Sigmoid colon (tissue), 4 donors: ENCODE measurements at regions not wholly inside any gene's neighbourhood (a gene's known extent, or its start where the extent isn't known, plus 50 kb on each side); places are given as distances from the start of the nearest gene placed in this dataset.

Experiments used
- EP300 ChIP-seq, 4 donors: sonication (generic); formaldehyde crosslinking; IDR thresholded peaks; one replicate each; pipeline ENCODE4 v1.6.1; 2017; ENCODE audit warnings: antibody characterized with exemption in 4 of 4
- POLR2A ChIP-seq, 2 donors: fragments of 450-650 bp; IDR thresholded peaks; one replicate each; pipeline ENCODE4 v1.6.1; 2016; ENCODE audit warnings: antibody characterized with exemption in 2 of 2, mild to moderate bottlenecking in 2 of 2, moderate library complexity in 2 of 2
- TF ChIP-seq, protein P1 (sequence below), 4 experiments: fragments of 450-650 bp in 3 of 4; fragments of 200-600 bp in 1 of 4; IDR thresholded peaks; one replicate each; pipeline ENCODE4 v1.5.1; 2016 to 2019; ENCODE audit warnings: antibody characterized with exemption in 4 of 4, mild to moderate bottlenecking in 3 of 4, moderate library complexity in 2 of 4

DNA sequence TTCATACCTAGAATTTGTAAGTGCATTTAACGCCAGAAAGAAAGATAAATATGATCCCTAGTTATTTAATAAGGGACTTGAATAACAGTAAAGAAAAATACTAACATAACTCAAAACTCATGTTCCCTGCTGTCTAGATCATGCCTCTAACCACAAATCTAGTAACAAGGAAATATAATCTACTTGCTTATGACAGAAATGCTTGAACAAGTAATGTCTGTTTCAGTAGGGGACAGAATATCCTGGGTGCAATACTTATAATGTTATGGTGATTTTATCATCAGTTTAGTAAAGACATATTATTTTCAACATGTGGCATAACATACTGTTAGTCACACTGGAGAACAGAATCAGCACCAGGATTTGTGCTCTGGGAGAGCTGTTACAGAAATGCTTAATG is 861.9 kb upstream of the SLITRK1 start:
- TF ChIP-seq, protein P1, sequence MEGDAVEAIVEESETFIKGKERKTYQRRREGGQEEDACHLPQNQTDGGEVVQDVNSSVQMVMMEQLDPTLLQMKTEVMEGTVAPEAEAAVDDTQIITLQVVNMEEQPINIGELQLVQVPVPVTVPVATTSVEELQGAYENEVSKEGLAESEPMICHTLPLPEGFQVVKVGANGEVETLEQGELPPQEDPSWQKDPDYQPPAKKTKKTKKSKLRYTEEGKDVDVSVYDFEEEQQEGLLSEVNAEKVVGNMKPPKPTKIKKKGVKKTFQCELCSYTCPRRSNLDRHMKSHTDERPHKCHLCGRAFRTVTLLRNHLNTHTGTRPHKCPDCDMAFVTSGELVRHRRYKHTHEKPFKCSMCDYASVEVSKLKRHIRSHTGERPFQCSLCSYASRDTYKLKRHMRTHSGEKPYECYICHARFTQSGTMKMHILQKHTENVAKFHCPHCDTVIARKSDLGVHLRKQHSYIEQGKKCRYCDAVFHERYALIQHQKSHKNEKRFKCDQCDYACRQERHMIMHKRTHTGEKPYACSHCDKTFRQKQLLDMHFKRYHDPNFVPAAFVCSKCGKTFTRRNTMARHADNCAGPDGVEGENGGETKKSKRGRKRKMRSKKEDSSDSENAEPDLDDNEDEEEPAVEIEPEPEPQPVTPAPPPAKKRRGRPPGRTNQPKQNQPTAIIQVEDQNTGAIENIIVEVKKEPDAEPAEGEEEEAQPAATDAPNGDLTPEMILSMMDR (IDR thresholded peaks at IDR 0.05) = no peak
- TF ChIP-seq POLR2A (IDR thresholded peaks at IDR 0.05) (no peak), EP300 (IDR thresholded peaks at IDR 0.05) (no peak)
